Endodermal cell (in vitro differentiated cells): ENCODE measurements at regions not wholly inside any gene's neighbourhood (a gene's known extent, or its start where the extent isn't known, plus 50 kb on each side); places are given as distances from the start of the nearest gene placed in this dataset.

Experiments used
- DNase-seq: peaks from one replicate; pipeline ENCODE4 v3.0.0-alpha.2; 2017
- H3K27ac ChIP-seq: 2 replicates; pipeline ENCODE4 v1.5.1; 2013; ENCODE audit warnings: mild to moderate bottlenecking, low read depth, low read length, moderate library complexity
- H3K27me3 ChIP-seq: 2 replicates; pipeline ENCODE4 v1.6.1; 2013; ENCODE audit warnings: mild to moderate bottlenecking, low read length, moderate library complexity; ENCODE audit not compliant: insufficient read depth, control insufficient read depth, poor library complexity, severe bottlenecking
- H3K36me3 ChIP-seq: 2 replicates; pipeline ENCODE4 v1.7.0; 2013; ENCODE audit warnings: mild to moderate bottlenecking, low read length, moderate library complexity; ENCODE audit not compliant: control insufficient read depth, insufficient read depth
- H3K4me1 ChIP-seq: one replicate; pipeline ENCODE4 v1.7.0; 2013; ENCODE audit warnings: low read length; ENCODE audit not compliant: control insufficient read depth, insufficient read depth
- H3K4me3 ChIP-seq: 2 replicates; pipeline ENCODE4 v1.5.1; 2013; ENCODE audit warnings: mild to moderate bottlenecking, low read length, moderate library complexity
- H3K9ac ChIP-seq: 2 replicates; pipeline ENCODE4 v1.6.1; 2013; ENCODE audit warnings: mild to moderate bottlenecking, low read length, moderate library complexity; ENCODE audit not compliant: poor library complexity, severe bottlenecking; ENCODE audit errors: extremely low read depth
- H3K9me3 ChIP-seq: 2 replicates; pipeline ENCODE4 v1.6.1; 2013; ENCODE audit warnings: mild to moderate bottlenecking, low read length, moderate library complexity; ENCODE audit not compliant: control insufficient read depth
- H3K27ac Mint-ChIP-seq: 2 replicates; pipeline ENCODE4 v1.8.0; 2020; ENCODE audit warnings: mixed read lengths
- H3K27me3 Mint-ChIP-seq: 2 replicates; pipeline ENCODE4 v1.8.0; 2021; ENCODE audit warnings: mild to moderate bottlenecking, mixed read lengths; ENCODE audit not compliant: insufficient read depth
- H3K36me3 Mint-ChIP-seq: 2 replicates; pipeline ENCODE4 v1.8.0; 2020; ENCODE audit warnings: low read depth, mixed read lengths
- H3K4me1 Mint-ChIP-seq: 2 replicates; pipeline ENCODE4 v1.8.0; 2020; ENCODE audit warnings: mixed read lengths
- H3K4me3 Mint-ChIP-seq: 2 replicates; pipeline ENCODE4 v1.8.0; 2020; ENCODE audit warnings: mild to moderate bottlenecking, moderate library complexity, mixed read lengths
- H3K9me3 Mint-ChIP-seq: 2 replicates; pipeline ENCODE4 v1.8.0; 2020; ENCODE audit warnings: mild to moderate bottlenecking, mixed read lengths
- CTCF ChIP-seq: fragments of 200-600 bp; sonication (generic); conservative IDR thresholded peaks from 2 replicates; pipeline ENCODE4 v1.5.0; 2021; ENCODE audit warnings: antibody characterized with exemption, mild to moderate bottlenecking
- WGBS, 2 experiments: methylation state at CpG; one replicate each; pipeline versions ENCODE4 v1.1.5 to v1.1.7; 2013; ENCODE audit warnings: missing lambda C conversion rate in 2 of 2, mixed read lengths in 1 of 2; ENCODE audit not compliant: insufficient coverage in 1 of 2, insufficient read length in 1 of 2; 5-methylcytosine and 5-hydroxymethylcytosine counted together

GRCh38 chrX:968148-968965, 244.1 kb downstream of the CRLF2 start:
- peaks cover 2% of the 10 kb centered on the region for H3K4me1 Mint-ChIP-seq
- no peak overlapping the region for H3K4me3 Mint-ChIP-seq
- no peak overlapping the region for H3K9ac ChIP-seq
- no peaks in the 10 kb centered on the region for H3K4me1 ChIP-seq
- no peaks in the 10 kb centered on the region for H3K36me3 ChIP-seq
- no peak overlapping the region for H3K27ac Mint-ChIP-seq
- no peaks in the 10 kb centered on the region for H3K27me3 ChIP-seq
- H3K4me3 ChIP-seq = no peak overlapping the region
- no peaks in the 10 kb centered on the region for H3K36me3 Mint-ChIP-seq
- TF ChIP-seq CTCF = no peak
- no peaks in the 10 kb centered on the region for H3K9me3 Mint-ChIP-seq
- 84 to 93% methylated on average over 11 to 13 of the region's 13 CpGs for WGBS, 2 experiments
- no peak for DNase-seq
- H3K9me3 ChIP-seq = no peaks in the 10 kb centered on the region
- H3K27ac ChIP-seq = no peak overlapping the region
- peaks cover 7% of the 10 kb centered on the region for H3K27me3 Mint-ChIP-seq

- no peak for DNase-seq
- 89 to 95% methylated on average over 6 to 19 of the region's 19 CpGs for WGBS, 2 experiments
These were observed 245.9 kb downstream of the CRLF2 start for GRCh38 chrX:966396-967070.

GRCh38 chrX:964831-965416, 247.5 kb downstream of the CRLF2 start:
- no peaks in the 10 kb centered on the region for H3K36me3 ChIP-seq
- no peak overlapping the region for H3K4me3 ChIP-seq
- Mint-ChIP-seq H3K36me3 (no peaks in the 10 kb centered on the region), H3K4me3 (no peak overlapping the region), H3K27ac (no peak overlapping the region), H3K4me1 (peaks cover 2% of the 10 kb centered on the region), H3K27me3 (peaks cover 7% of the 10 kb centered on the region), H3K9me3 (no peaks in the 10 kb centered on the region)
- TF ChIP-seq CTCF = no peak
- 67 to 75% methylated on average over 8 to 10 of the region's 10 CpGs for WGBS, 2 experiments
- no peak for DNase-seq
- no peaks in the 10 kb centered on the region for H3K4me1 ChIP-seq
- H3K27ac ChIP-seq = no peak overlapping the region
- H3K9ac ChIP-seq = no peak overlapping the region
- H3K27me3 ChIP-seq = no peaks in the 10 kb centered on the region
- H3K9me3 ChIP-seq = no peaks in the 10 kb centered on the region

More at GRCh38 chrX:966396-967070, 245.9 kb downstream of the CRLF2 start:
- Histone ChIP-seq H3K9ac (no peak overlapping the region), H3K27me3 (no peaks in the 10 kb centered on the region), H3K4me3 (no peak overlapping the region), H3K4me1 (no peaks in the 10 kb centered on the region), H3K36me3 (no peaks in the 10 kb centered on the region), H3K27ac (no peak overlapping the region), H3K9me3 (no peaks in the 10 kb centered on the region)
- Mint-ChIP-seq H3K4me1 (peaks cover 2% of the 10 kb centered on the region), H3K27me3 (peaks cover 7% of the 10 kb centered on the region), H3K9me3 (no peaks in the 10 kb centered on the region), H3K27ac (no peak overlapping the region), H3K36me3 (no peaks in the 10 kb centered on the region), H3K4me3 (no peak overlapping the region)
- TF ChIP-seq CTCF = no peak
